OCI-LY7 (cell line): ENCODE measurements at regions not wholly inside any gene's neighbourhood (a gene's known extent, or its start where the extent isn't known, plus 50 kb on each side); places are given as distances from the start of the nearest gene placed in this dataset.

Source experiments
- BruUV-seq: library from RNA; stranded (reverse); fragments of 400-500 nt; replicated peaks from 2 replicates; lab custom pipeline; 2021; lab: Mats Ljungman, UMichigan
- CTCF ChIA-PET: fragments of 300-600 bp; sonication (Branson Sonifier 250); formaldehyde crosslinking; loops from one replicate; lab custom pipeline; 2022; ENCODE audit warnings: antibody characterized with exemption; ENCODE audit not compliant: unreplicated experiment; lab: Charles Lee
- POLR2A ChIA-PET: fragments of 300-600 bp; sonication (Branson Sonifier 250); formaldehyde crosslinking; loops from one replicate; lab custom pipeline; 2022; ENCODE audit warnings: antibody characterized with exemption; lab: Charles Lee
- DNase-seq: peaks from one replicate; pipeline ENCODE4 v3.0.0-alpha.2; 2015; ENCODE audit warnings: low spot score
- H2AFZ ChIP-seq: fragments of 200-600 bp; sonication (generic), shearing (Covaris generic); 2 replicates; pipeline ENCODE4 v1.6.1; 2014; ENCODE audit warnings: mild to moderate bottlenecking, antibody characterized with exemption, low read length, moderate library complexity
- H3K27ac ChIP-seq: fragments of 200-600 bp; sonication (generic); 2 replicates; pipeline ENCODE4 v1.5.1; 2014; ENCODE audit warnings: mixed run types, low read depth, mild to moderate bottlenecking, moderate library complexity, low read length, inconsistent platforms; ENCODE audit not compliant: poor library complexity, severe bottlenecking
- H3K36me3 ChIP-seq: fragments of 200-600 bp; sonication (generic); 2 replicates; pipeline ENCODE4 v1.6.1; 2014; ENCODE audit warnings: mild to moderate bottlenecking, antibody characterized with exemption, low read length, moderate library complexity, mixed read lengths; ENCODE audit not compliant: insufficient read depth
- H3K4me1 ChIP-seq: fragments of 200-600 bp; sonication (generic); 2 replicates; pipeline ENCODE4 v1.5.1; 2014; ENCODE audit warnings: mild to moderate bottlenecking, low read length; ENCODE audit not compliant: insufficient read depth, poor library complexity, severe bottlenecking
- H3K4me2 ChIP-seq: fragments of 200-600 bp; sonication (generic); 2 replicates; pipeline ENCODE4 v1.6.1; 2014; ENCODE audit warnings: mild to moderate bottlenecking, low read length
- H3K4me3 ChIP-seq: fragments of 200-600 bp; sonication (generic); 2 replicates; pipeline ENCODE4 v1.5.1; 2014; ENCODE audit warnings: mild to moderate bottlenecking, low read depth, low read length; ENCODE audit not compliant: poor library complexity, severe bottlenecking
- H3K79me2 ChIP-seq: fragments of 200-600 bp; sonication (generic); 2 replicates; pipeline ENCODE4 v1.6.1; 2016; ENCODE audit warnings: low read depth, mild to moderate bottlenecking, low read length, moderate library complexity, mixed read lengths; ENCODE audit not compliant: insufficient read depth
- H3K9me2 ChIP-seq: fragments of 200-600 bp; sonication (generic); 2 replicates; pipeline ENCODE4 v1.6.1; 2016; ENCODE audit warnings: mild to moderate bottlenecking, low read length, mixed read lengths; ENCODE audit not compliant: insufficient read depth
- H3K9me3 ChIP-seq: fragments of 200-600 bp; sonication (generic); 2 replicates; pipeline ENCODE4 v1.6.1; 2014; ENCODE audit warnings: mild to moderate bottlenecking, mixed run types, low read length, mixed read lengths
- H4K20me1 ChIP-seq: fragments of 200-600 bp; sonication (generic); 2 replicates; pipeline ENCODE4 v1.6.1; 2014; ENCODE audit warnings: mild to moderate bottlenecking, antibody characterized with exemption, low read length, moderate library complexity, mixed read lengths; ENCODE audit not compliant: insufficient read depth
- EZH2phosphoT487 ChIP-seq: fragments of 200-600 bp; sonication (generic); IDR thresholded peaks from 2 replicates; pipeline ENCODE4 v1.6.1; 2018; ENCODE audit warnings: low read depth, borderline replicate concordance, mild to moderate bottlenecking, mixed run types, antibody characterized with exemption, low read length, moderate library complexity, mixed read lengths
- intact Hi-C: fragments of 100-400 bp; cut with micrococcal nuclease; formaldehyde crosslinking; loops from one replicate; pipeline ENCODE4 v1.10.0; 2022; ENCODE audit not compliant: unreplicated experiment
- TF ChIP-seq, protein P1 (sequence below): fragments of 200-600 bp; sonication (generic); conservative IDR thresholded peaks from 2 replicates; pipeline ENCODE4 v1.5.1; 2014; ENCODE audit warnings: mild to moderate bottlenecking, antibody characterized with exemption, low read length, moderate library complexity, mixed read lengths

DNA sequence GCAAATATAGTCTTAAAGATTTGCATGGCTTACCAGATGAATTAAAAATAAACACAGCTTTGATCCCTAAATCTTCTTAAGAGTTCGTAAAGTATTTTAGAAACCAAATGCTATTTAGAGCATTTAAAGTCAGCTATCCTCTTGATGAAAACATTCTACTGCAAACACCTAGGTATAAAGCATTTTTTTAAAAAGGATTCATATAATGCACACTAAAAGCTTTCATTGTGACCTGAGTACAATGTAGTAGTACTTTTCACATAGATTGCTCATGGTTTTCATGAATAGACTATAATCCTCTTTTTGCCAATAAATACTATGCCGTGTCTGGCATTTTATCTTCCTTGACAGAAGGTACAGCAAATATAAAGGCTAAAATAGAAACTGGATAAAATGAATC, 805.1 kb upstream of the INTU start:
- ChIA-PET POLR2A (interaction anchor here (0.6 kb wide), 2 partner anchors 15 to 393 kb away, joined by 3 read pairs; no protein-coding TSS in a partner anchor), CTCF (no interaction called here)
- H3K9me2 ChIP-seq, result no peaks in the 10 kb centered on the region
- intact Hi-C loops, result no loop called here
- no peaks in the 10 kb centered on the region for H3K79me2 ChIP-seq
- H3K27ac ChIP-seq, result no peak overlapping the region
- H2AFZ ChIP-seq, result no peak overlapping the region
- no peaks in the 10 kb centered on the region for H3K9me3 ChIP-seq
- H3K4me3 ChIP-seq, result no peak overlapping the region
- H3K4me1 ChIP-seq, result no peaks in the 10 kb centered on the region
- TF ChIP-seq, protein P1, sequence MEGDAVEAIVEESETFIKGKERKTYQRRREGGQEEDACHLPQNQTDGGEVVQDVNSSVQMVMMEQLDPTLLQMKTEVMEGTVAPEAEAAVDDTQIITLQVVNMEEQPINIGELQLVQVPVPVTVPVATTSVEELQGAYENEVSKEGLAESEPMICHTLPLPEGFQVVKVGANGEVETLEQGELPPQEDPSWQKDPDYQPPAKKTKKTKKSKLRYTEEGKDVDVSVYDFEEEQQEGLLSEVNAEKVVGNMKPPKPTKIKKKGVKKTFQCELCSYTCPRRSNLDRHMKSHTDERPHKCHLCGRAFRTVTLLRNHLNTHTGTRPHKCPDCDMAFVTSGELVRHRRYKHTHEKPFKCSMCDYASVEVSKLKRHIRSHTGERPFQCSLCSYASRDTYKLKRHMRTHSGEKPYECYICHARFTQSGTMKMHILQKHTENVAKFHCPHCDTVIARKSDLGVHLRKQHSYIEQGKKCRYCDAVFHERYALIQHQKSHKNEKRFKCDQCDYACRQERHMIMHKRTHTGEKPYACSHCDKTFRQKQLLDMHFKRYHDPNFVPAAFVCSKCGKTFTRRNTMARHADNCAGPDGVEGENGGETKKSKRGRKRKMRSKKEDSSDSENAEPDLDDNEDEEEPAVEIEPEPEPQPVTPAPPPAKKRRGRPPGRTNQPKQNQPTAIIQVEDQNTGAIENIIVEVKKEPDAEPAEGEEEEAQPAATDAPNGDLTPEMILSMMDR, result no peak
- TF ChIP-seq EZH2phosphoT487, result no peak
- H4K20me1 ChIP-seq, result no peaks in the 10 kb centered on the region
- no peak overlapping the region for H3K4me2 ChIP-seq
- H3K36me3 ChIP-seq, result no peaks in the 10 kb centered on the region
- BruUV-seq, result no TSS peak
- no peak for DNase-seq

DNA sequence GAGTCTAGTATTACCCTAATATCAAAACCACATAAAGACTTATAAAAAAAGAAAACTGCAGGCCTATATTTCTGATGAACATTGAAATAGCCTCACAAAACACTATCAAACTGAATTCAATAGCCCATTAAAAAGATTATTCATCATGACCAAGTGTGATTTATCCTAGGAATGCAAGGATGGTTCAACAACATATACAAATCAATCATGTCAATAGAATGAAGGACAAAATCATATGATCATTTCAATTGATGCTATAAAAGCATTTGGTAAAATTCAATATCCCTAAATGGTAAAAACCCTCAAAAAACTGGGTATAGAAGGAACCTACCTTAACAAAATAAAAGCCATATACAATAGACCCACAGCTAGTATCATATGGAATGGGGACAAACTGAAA, 797.9 kb upstream of the INTU start:
- BruUV-seq, result no TSS peak
- Histone ChIP-seq H3K4me2 (no peak overlapping the region), H3K4me3 (no peak overlapping the region), H3K9me2 (no peaks in the 10 kb centered on the region), H3K27ac (no peak overlapping the region), H2AFZ (no peak overlapping the region), H3K4me1 (no peaks in the 10 kb centered on the region), H3K79me2 (no peaks in the 10 kb centered on the region), H3K9me3 (no peaks in the 10 kb centered on the region), H3K36me3 (no peaks in the 10 kb centered on the region), H4K20me1 (no peaks in the 10 kb centered on the region)
- CTCF ChIA-PET, result no interaction called here
- intact Hi-C loops, result no loop called here
- TF ChIP-seq EZH2phosphoT487, result no peak
- TF ChIP-seq, protein P1, result no peak
- POLR2A ChIA-PET, result interaction anchor here (0.7 kb wide), 1 partner anchor 157 kb away, joined by 3 read pairs; no protein-coding TSS in a partner anchor
- DNase-seq, result no peak

DNA sequence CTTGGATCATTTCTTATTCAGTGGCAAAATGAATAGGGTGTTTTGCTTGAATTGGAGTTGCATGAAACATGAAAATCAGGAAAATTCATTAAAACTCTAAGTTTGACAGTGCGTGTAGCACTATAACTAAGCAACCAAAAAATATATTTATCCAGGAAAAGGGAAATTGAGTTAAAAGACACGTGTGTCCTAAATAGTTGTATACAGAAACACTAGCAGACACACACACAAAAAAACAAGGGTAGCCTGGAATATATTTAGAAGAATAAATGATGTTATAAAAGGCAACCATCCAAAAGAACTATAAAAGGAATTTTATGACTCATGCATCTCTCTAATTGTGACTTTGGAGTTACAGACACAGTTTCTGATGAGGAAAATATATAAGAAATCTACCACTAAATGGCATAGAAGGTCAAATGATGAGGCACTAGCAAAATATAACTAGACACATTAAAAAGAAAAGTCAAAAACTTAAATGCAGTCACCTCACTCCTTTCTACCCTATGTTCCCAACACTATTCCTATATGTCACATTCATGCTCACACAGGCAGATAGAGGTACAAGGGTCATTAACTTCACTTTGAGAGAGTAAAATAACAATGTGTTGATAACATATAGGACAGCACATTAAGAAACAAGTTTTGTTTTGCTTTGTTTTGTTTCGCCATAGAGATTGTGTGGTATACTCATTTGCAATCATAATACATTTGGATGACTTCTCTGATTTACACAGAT, 793.6 kb upstream of the INTU start:
- CTCF ChIA-PET, result no interaction called here

More for the DNA sequence above, 793.6 kb upstream of the INTU start:
- Histone ChIP-seq H3K4me3 (no peak overlapping the region), H3K79me2 (no peaks in the 10 kb centered on the region), H3K27ac (no peak overlapping the region), H4K20me1 (no peaks in the 10 kb centered on the region), H3K9me2 (no peaks in the 10 kb centered on the region), H3K4me1 (no peaks in the 10 kb centered on the region), H3K9me3 (no peaks in the 10 kb centered on the region), H3K4me2 (no peak overlapping the region), H2AFZ (no peak overlapping the region), H3K36me3 (no peaks in the 10 kb centered on the region)
- POLR2A ChIA-PET, result interaction anchor here (0.8 kb wide), 1 partner anchor 11 kb away, joined by 3 read pairs; no protein-coding TSS in a partner anchor
- no TSS peak for BruUV-seq
- intact Hi-C loops, result no loop called here
- TF ChIP-seq, protein P1, result no peak
- TF ChIP-seq EZH2phosphoT487, result no peak
- DNase-seq, result no peak
